Endothelial cell of umbilical vein (primary cell): ENCODE measurements at regions not wholly inside any gene's neighbourhood (a gene's known extent, or its start where the extent isn't known, plus 50 kb on each side); places are given as distances from the start of the nearest gene placed in this dataset.

Experiments used
- BruUV-seq: library from RNA; stranded (reverse); fragments of 400-500 nt; replicated peaks from 2 replicates; lab custom pipeline; 2021; lab: Mats Ljungman, UMichigan
- CTCF ChIA-PET: fragments of 300-600, 350-600 bp; sonication (Branson Sonifier 250); formaldehyde crosslinking; loops from one replicate; lab custom pipeline; 2021; ENCODE audit warnings: antibody characterized with exemption, inconsistent platforms; lab: Charles Lee
- POLR2A ChIA-PET: fragments of 300-600, 350-600 bp; sonication (Branson Sonifier 250); formaldehyde crosslinking; loops from one replicate; lab custom pipeline; 2021; ENCODE audit warnings: antibody characterized with exemption, inconsistent platforms; lab: Charles Lee
- DNase-seq: peaks from one replicate; pipeline ENCODE4 v3.0.0-alpha.2; 2011; ENCODE audit warnings: low read depth, low spot score
- FAIRE-seq: peaks from 2 replicates; lab custom pipeline; 2011; peaks lifted over from hg19 to GRCh38; lab: Jason Lieb, UNC
- H2AFZ ChIP-seq: 2 replicates; pipeline ENCODE4 v1.6.0; 2012; ENCODE audit warnings: low read depth, low read length, control low read depth, inconsistent platforms
- H3K27ac ChIP-seq: 2 replicates; pipeline ENCODE4 v1.5.1; 2011; ENCODE audit warnings: low read depth, mild to moderate bottlenecking, control low read depth, low read length, moderate library complexity; ENCODE audit not compliant: insufficient read depth
- H3K27me3 ChIP-seq, 2 experiments: 2 replicates each; pipeline versions ENCODE4 v1.6.0 to v1.6.1; 2011; ENCODE audit warnings: low read length in 2 of 2, mixed read lengths in 1 of 2; ENCODE audit not compliant: control insufficient read depth in 2 of 2, insufficient read depth in 2 of 2
- H3K36me3 ChIP-seq, 2 experiments: 2 replicates in 1 of 2; 3 replicates in 1 of 2; pipeline ENCODE4 v1.5.1; 2011; ENCODE audit warnings: low read length in 2 of 2, mild to moderate bottlenecking in 1 of 2, moderate library complexity in 1 of 2; ENCODE audit not compliant: control insufficient read depth in 2 of 2, insufficient read depth in 2 of 2; ENCODE audit errors: extremely low read depth in 1 of 2
- H3K4me1 ChIP-seq: 3 replicates; pipeline ENCODE4 v1.5.1; 2011; ENCODE audit warnings: mild to moderate bottlenecking, low read length; ENCODE audit not compliant: control insufficient read depth, insufficient read depth; ENCODE audit errors: extremely low read depth
- H3K4me2 ChIP-seq: 2 replicates; pipeline ENCODE4 v1.6.1; 2011; ENCODE audit warnings: low read length, control low read depth, mixed read lengths; ENCODE audit not compliant: insufficient read depth
- H3K4me3 ChIP-seq, 3 experiments: fragments of 200-600 bp in 1 of 3; sonication (generic), shearing (Covaris generic) in 1 of 3; replicated peaks in 1 of 3; 2 replicates each; pipeline ENCODE4 v1.5.1; 2011 to 2016; ENCODE audit warnings: control low read depth in 3 of 3, low read length in 3 of 3, mild to moderate bottlenecking in 2 of 3, inconsistent platforms in 1 of 3, low read depth in 1 of 3, moderate library complexity in 1 of 3; ENCODE audit not compliant: insufficient read depth in 1 of 3
- H3K79me2 ChIP-seq: 2 replicates; pipeline ENCODE4 v1.6.0; 2012; ENCODE audit warnings: low read length, inconsistent platforms; ENCODE audit not compliant: control insufficient read depth, insufficient read depth
- H3K9ac ChIP-seq: replicated peaks from 2 replicates; pipeline ENCODE3; 2011; ENCODE audit warnings: low read length, control low read depth; ENCODE audit not compliant: insufficient read depth; ENCODE audit errors: extremely low read depth
- H3K9me1 ChIP-seq: replicated peaks from 3 replicates; pipeline ENCODE4 v1.6.0; 2011; ENCODE audit warnings: mild to moderate bottlenecking, low read length; ENCODE audit not compliant: control insufficient read depth, insufficient read depth; ENCODE audit errors: extremely low read depth
- H3K9me3 ChIP-seq: replicated peaks from 2 replicates; pipeline ENCODE4 v1.5.1; 2012; ENCODE audit warnings: low read length, inconsistent platforms; ENCODE audit not compliant: control insufficient read depth, insufficient read depth
- H4K20me1 ChIP-seq: replicated peaks from 2 replicates; pipeline ENCODE3; 2011; ENCODE audit warnings: mild to moderate bottlenecking, low read length; ENCODE audit not compliant: control insufficient read depth, insufficient read depth; ENCODE audit errors: extremely low read depth
- EZH2 ChIP-seq: IDR thresholded peaks from 2 replicates; pipeline ENCODE4 v1.6.1; 2012; ENCODE audit warnings: borderline replicate concordance, low read depth, mild to moderate bottlenecking, moderate library complexity, low read length, inconsistent platforms; ENCODE audit not compliant: severe bottlenecking
- FOS ChIP-seq: IDR thresholded peaks from 2 replicates; pipeline ENCODE4 v1.6.1; 2011; ENCODE audit warnings: mild to moderate bottlenecking, low read length, moderate library complexity, borderline replicate concordance; ENCODE audit not compliant: insufficient read depth
- JUN ChIP-seq: IDR thresholded peaks from 2 replicates; pipeline ENCODE4 v1.6.1; 2011; ENCODE audit warnings: borderline replicate concordance, low read depth; ENCODE audit not compliant: insufficient read length, insufficient read depth
- MYC ChIP-seq: IDR thresholded peaks from one replicate; pipeline ENCODE4 v1.6.1; 2011; ENCODE audit warnings: mild to moderate bottlenecking, low read depth, low read length
- POLR2AphosphoS5 ChIP-seq: IDR thresholded peaks from 2 replicates; pipeline ENCODE4 v1.6.1; 2012; ENCODE audit warnings: low read depth, mild to moderate bottlenecking, control low read depth, low read length, moderate library complexity; ENCODE audit not compliant: insufficient read depth
- dilution Hi-C: fragments of 300-500 bp; cut with MboI; formaldehyde crosslinking; loops from one replicate; pipeline ENCODE4 v1.15.0; 2019; ENCODE audit warnings: low sequenced_read_pairs; ENCODE audit not compliant: extremely low pct_ligation_motif_present
- intact Hi-C: fragments of 100-400 bp; cut with micrococcal nuclease; formaldehyde crosslinking; loops from one replicate; pipeline ENCODE4 v1.10.0; 2022
- TF ChIP-seq, protein P1 (sequence below): IDR thresholded peaks from 2 replicates; pipeline ENCODE4 v1.6.1; 2011; ENCODE audit not compliant: insufficient read depth, insufficient read length
- TF ChIP-seq, protein P2 (sequence below), 2 donors: IDR thresholded peaks; 1 replicate in 1 of 2; 2 replicates in 1 of 2; pipeline ENCODE4 v1.5.1; 2011; ENCODE audit warnings: low read length in 2 of 2, mild to moderate bottlenecking in 2 of 2, moderate library complexity in 2 of 2, control low read depth in 1 of 2, inconsistent platforms in 1 of 2, low read depth in 1 of 2; ENCODE audit not compliant: insufficient read depth in 1 of 2; ENCODE audit errors: extremely low read depth in 1 of 2

DNA sequence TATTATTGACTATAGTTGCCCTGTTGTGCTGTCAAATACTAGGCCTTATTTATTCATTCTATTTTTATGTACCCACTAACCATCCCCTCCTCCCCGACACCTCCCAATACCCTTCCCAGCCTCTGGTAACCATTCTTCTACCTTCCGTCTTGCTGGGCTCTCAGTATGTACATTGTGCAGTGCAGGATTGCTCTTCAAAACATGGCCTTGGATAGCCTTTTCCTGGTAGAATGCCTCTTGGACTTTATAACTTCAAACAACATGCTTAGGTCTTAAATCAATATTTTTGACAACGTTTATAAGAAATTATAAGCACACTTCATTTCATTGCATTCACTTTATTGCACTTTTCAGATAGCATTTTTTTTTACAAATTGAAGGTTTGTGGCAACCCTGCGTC is 172.6 kb upstream of the ACTBL2 start:
- dilution Hi-C loops = no loop called here
- no peaks in the 10 kb centered on the region for H3K36me3 ChIP-seq
- DNase-seq (no peak), FAIRE-seq (no peak)
- no peaks in the 10 kb centered on the region for H3K9me1 ChIP-seq
- H2AFZ ChIP-seq = no peak overlapping the region
- H3K4me2 ChIP-seq = no peak overlapping the region
- H3K9ac ChIP-seq = no peak overlapping the region
- no TSS peak for BruUV-seq
- H3K27ac ChIP-seq = no peak overlapping the region
- H3K27me3 ChIP-seq = no peaks in the 10 kb centered on the region
- CTCF ChIA-PET = no interaction called here
- POLR2A ChIA-PET = no interaction called here
- no peaks in the 10 kb centered on the region for H4K20me1 ChIP-seq
- no peaks in the 10 kb centered on the region for H3K79me2 ChIP-seq
- H3K9me3 ChIP-seq = no peaks in the 10 kb centered on the region
- peaks cover 2% of the 10 kb centered on the region for H3K4me1 ChIP-seq
- TF ChIP-seq JUN (no peak), MYC (no peak), POLR2AphosphoS5 (no peak), FOS (no peak), EZH2 (no peak)
- TF ChIP-seq, protein P1, sequence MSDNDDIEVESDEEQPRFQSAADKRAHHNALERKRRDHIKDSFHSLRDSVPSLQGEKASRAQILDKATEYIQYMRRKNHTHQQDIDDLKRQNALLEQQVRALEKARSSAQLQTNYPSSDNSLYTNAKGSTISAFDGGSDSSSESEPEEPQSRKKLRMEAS = no peak
- TF ChIP-seq, protein P2, sequence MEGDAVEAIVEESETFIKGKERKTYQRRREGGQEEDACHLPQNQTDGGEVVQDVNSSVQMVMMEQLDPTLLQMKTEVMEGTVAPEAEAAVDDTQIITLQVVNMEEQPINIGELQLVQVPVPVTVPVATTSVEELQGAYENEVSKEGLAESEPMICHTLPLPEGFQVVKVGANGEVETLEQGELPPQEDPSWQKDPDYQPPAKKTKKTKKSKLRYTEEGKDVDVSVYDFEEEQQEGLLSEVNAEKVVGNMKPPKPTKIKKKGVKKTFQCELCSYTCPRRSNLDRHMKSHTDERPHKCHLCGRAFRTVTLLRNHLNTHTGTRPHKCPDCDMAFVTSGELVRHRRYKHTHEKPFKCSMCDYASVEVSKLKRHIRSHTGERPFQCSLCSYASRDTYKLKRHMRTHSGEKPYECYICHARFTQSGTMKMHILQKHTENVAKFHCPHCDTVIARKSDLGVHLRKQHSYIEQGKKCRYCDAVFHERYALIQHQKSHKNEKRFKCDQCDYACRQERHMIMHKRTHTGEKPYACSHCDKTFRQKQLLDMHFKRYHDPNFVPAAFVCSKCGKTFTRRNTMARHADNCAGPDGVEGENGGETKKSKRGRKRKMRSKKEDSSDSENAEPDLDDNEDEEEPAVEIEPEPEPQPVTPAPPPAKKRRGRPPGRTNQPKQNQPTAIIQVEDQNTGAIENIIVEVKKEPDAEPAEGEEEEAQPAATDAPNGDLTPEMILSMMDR (IDR thresholded peaks at IDR 0.05; ENCODE audit: extremely low read depth in 1 of 2, insufficient read depth in 1 of 2, low read depth in 1 of 2, low read length in 2 of 2) = no peak
- H3K4me3 ChIP-seq = no peak overlapping the region
- intact Hi-C loops = no loop called here
